Left lung (tissue), 4 donors: ENCODE measurements at regions not wholly inside any gene's neighbourhood (a gene's known extent, or its start where the extent isn't known, plus 50 kb on each side); places are given as distances from the start of the nearest gene placed in this dataset.

ENCODE experiments used
- ATAC-seq: fragments of 200-7000 bp; cut with Tn5 transposase; one replicate; pipeline ENCODE4 v1.9.1; 2020; ENCODE audit warnings: moderate library complexity
- DNase-seq, 4 donors: peaks; one replicate each; pipeline ENCODE4 v3.0.0-alpha.2; 2013 to 2020
- H3K27ac ChIP-seq, 2 donors: fragments of 200-600 bp; sonication (generic) in 1 of 2; one replicate each; pipeline versions ENCODE4 v1.5.0 to v1.8.0; 2020 to 2021
- H3K27me3 ChIP-seq, 2 donors: fragments of 200-600 bp; sonication (generic) in 1 of 2; one replicate each; pipeline versions ENCODE4 v1.5.0 to v1.8.0; 2020 to 2021
- H3K36me3 ChIP-seq, 2 donors: fragments of 200-600 bp; sonication (generic) in 1 of 2; one replicate each; pipeline versions ENCODE4 v1.5.0 to v1.8.0; 2020 to 2021
- H3K4me1 ChIP-seq, 2 donors: fragments of 200-600 bp; one replicate each; pipeline ENCODE4 v1.8.0; 2021
- H3K4me3 ChIP-seq, 2 donors: fragments of 200-600 bp; sonication (generic) in 1 of 2; one replicate each; pipeline versions ENCODE4 v1.5.0 to v1.8.0; 2020 to 2021; ENCODE audit warnings: mild to moderate bottlenecking in 1 of 2
- H3K9me3 ChIP-seq, 2 donors: fragments of 200-600 bp; sonication (generic) in 1 of 2; one replicate each; pipeline versions ENCODE4 v1.5.0 to v1.8.0; 2020 to 2021
- intact Hi-C, 2 donors: fragments of 100-400 bp; cut with DNase I; formaldehyde crosslinking; loops; one replicate each; pipeline versions ENCODE4 v1.11.2 to v1.14.2; 2022
- TF ChIP-seq, protein P1 (sequence below), 2 donors: fragments of 200-600 bp; sonication (generic) in 1 of 2; IDR thresholded peaks; one replicate each; pipeline versions ENCODE4 v1.5.0 to v1.8.0; 2021; ENCODE audit warnings: antibody characterized with exemption in 2 of 2
- donor health status: DM: no; HTN: yes; CAD: no.
- donor health status: DM: no; HTN: no; CAD: no.

DNA sequence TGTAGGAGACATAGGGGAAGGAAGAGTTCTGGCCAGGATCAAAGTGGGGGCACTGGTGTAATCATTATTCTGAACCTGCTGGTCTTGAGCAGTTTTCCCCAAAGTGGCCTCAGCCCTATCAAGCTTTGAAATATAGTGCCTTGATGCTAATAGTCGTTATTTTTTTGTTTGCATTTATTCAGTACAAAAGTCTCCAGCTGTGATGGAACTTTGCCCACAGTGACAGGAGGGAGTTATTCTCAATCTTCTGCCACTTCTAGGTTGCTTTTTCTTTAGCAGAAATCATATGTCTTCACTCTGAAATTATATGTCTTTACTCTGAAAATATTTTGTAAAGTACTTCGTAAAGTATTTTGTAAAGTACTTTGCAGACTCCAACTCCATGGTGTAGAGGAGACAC is 93.1 kb downstream of the FAT3 start:
- no peak overlapping the region for H3K27ac ChIP-seq

DNA sequence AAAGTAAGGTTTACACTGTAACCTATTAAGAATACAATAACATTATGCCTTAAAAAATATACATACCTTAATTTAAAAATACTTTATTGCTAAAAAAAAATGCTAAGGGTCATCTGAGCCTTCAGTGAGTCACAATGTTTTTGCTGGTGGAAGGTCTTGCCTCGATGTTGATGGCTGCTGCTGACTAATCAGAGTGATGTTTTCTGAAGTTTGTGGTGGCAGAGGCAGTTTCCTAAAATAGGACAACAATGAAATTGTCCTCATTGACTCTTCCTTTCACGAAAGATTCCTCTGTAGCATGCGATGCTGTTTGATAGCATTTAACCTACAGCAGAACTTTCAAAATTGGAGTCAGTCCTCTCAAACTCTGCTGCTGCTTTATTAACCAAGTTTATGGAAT is 97.6 kb downstream of the FAT3 start:
- ATAC-seq = no peak
- intact Hi-C loops = no loop called here
- Histone ChIP-seq H3K27ac (no peak overlapping the region), H3K4me3 (no peak overlapping the region), H3K9me3 (peaks cover 0 to 13% of the 10 kb centered on the region in 2 donors), H3K4me1 (no peaks in the 10 kb centered on the region), H3K27me3 (no peaks in the 10 kb centered on the region), H3K36me3 (no peaks in the 10 kb centered on the region)
- TF ChIP-seq, protein P1, sequence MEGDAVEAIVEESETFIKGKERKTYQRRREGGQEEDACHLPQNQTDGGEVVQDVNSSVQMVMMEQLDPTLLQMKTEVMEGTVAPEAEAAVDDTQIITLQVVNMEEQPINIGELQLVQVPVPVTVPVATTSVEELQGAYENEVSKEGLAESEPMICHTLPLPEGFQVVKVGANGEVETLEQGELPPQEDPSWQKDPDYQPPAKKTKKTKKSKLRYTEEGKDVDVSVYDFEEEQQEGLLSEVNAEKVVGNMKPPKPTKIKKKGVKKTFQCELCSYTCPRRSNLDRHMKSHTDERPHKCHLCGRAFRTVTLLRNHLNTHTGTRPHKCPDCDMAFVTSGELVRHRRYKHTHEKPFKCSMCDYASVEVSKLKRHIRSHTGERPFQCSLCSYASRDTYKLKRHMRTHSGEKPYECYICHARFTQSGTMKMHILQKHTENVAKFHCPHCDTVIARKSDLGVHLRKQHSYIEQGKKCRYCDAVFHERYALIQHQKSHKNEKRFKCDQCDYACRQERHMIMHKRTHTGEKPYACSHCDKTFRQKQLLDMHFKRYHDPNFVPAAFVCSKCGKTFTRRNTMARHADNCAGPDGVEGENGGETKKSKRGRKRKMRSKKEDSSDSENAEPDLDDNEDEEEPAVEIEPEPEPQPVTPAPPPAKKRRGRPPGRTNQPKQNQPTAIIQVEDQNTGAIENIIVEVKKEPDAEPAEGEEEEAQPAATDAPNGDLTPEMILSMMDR (IDR thresholded peaks at IDR 0.05) = no peak
- no peak for DNase-seq

More for the DNA sequence above, 93.1 kb downstream of the FAT3 start:
- no peaks in the 10 kb centered on the region for H3K4me1 ChIP-seq
- TF ChIP-seq, protein P1 (IDR thresholded peaks at IDR 0.05) = no peak
- DNase-seq (no peak), ATAC-seq (no peak)
- peaks cover 0 to 3% of the 10 kb centered on the region in 2 donors for H3K9me3 ChIP-seq
- no peaks in the 10 kb centered on the region for H3K36me3 ChIP-seq
- intact Hi-C loops = no loop called here
- no peak overlapping the region for H3K4me3 ChIP-seq
- H3K27me3 ChIP-seq = no peaks in the 10 kb centered on the region

DNA sequence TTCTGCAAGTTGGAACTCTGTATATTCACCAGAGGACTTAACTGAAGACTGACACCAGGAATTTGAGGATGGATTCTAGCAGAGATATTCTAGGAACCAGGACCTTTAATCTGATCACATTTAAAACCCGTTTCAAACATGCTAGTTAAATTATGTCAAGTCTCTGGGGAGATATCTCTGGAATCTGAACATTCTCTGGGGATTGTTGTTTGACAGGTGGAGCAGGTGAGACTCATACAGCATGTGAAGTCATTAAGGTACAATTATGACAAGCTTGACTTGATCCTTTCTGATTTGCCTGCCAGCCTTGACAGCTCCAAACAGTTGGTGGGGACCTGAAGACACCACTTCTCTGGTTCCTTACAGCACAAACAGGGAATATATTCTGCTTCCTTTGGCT is 100.3 kb downstream of the FAT3 start:
- intact Hi-C loops = no loop called here
- Histone ChIP-seq H3K4me1 (no peaks in the 10 kb centered on the region), H3K27ac (no peak overlapping the region), H3K4me3 (no peak overlapping the region), H3K9me3 (peaks cover 0 to 13% of the 10 kb centered on the region in 2 donors), H3K36me3 (no peaks in the 10 kb centered on the region), H3K27me3 (no peaks in the 10 kb centered on the region)
- TF ChIP-seq, protein P1 (IDR thresholded peaks at IDR 0.05) = no peak
- DNase-seq (no peak), ATAC-seq (no peak)

DNA sequence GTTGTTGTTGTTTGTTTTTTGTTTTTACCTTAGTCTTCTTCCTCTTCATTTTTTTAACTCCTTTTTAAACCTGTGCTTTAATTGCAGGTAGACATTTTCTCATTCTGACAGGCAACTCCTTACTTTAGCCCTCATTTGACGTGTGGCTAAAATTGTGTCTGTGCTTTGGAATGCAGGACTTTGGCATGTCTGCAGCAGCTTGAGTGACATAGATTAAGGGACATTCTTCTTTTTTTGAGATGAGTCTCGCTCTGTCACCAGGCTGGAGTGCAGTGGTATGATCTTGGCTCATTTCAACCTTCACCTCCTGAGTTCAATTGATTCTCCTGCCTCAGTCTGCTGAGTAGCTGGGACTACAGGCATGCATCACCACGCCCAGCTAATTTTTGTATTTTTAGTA is 100.8 kb downstream of the FAT3 start:
- DNase-seq (no peak), ATAC-seq (no peak)
- no peaks in the 10 kb centered on the region for H3K4me1 ChIP-seq
- peaks cover 0 to 13% of the 10 kb centered on the region in 2 donors for H3K9me3 ChIP-seq
- no peak overlapping the region for H3K4me3 ChIP-seq
- H3K27me3 ChIP-seq = no peaks in the 10 kb centered on the region
- TF ChIP-seq, protein P1 (IDR thresholded peaks at IDR 0.05) = no peak
- no peak overlapping the region for H3K27ac ChIP-seq
- no peaks in the 10 kb centered on the region for H3K36me3 ChIP-seq
- intact Hi-C loops = no loop called here

DNA sequence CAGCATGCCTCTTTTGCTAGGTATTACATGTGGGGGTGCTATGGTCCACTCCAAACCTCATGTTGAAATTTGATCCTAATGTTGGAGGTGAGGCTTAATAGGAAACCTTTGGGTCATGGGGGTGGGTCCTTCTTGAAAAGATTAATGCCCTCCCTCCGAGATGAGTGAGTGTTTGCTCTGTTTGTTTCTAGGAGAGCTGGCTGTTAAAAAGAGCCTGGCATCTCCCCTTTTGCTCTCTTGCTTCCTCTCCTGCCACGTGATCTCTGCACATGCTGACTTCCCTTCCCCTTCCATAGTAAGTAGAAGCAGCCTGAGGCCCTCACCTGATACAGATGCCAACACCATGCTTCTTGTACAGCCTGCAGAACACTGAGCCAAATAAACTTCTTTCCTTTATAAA is 104.5 kb downstream of the FAT3 start:
- Histone ChIP-seq H3K9me3 (peaks cover 0 to under 1% of the 10 kb centered on the region in 2 donors), H3K27ac (no peak overlapping the region), H3K36me3 (no peaks in the 10 kb centered on the region), H3K27me3 (no peaks in the 10 kb centered on the region), H3K4me3 (no peak overlapping the region), H3K4me1 (no peaks in the 10 kb centered on the region)
- DNase-seq (no peak), ATAC-seq (no peak)
- intact Hi-C loops = no loop called here
- TF ChIP-seq, protein P1 (IDR thresholded peaks at IDR 0.05) = no peak
